ENCODE measurements at regions not wholly inside any gene's neighbourhood (a gene's known extent, or its start where the extent isn't known, plus 50 kb on each side); places are given as distances from the start of the nearest gene placed in this dataset.

DNA sequence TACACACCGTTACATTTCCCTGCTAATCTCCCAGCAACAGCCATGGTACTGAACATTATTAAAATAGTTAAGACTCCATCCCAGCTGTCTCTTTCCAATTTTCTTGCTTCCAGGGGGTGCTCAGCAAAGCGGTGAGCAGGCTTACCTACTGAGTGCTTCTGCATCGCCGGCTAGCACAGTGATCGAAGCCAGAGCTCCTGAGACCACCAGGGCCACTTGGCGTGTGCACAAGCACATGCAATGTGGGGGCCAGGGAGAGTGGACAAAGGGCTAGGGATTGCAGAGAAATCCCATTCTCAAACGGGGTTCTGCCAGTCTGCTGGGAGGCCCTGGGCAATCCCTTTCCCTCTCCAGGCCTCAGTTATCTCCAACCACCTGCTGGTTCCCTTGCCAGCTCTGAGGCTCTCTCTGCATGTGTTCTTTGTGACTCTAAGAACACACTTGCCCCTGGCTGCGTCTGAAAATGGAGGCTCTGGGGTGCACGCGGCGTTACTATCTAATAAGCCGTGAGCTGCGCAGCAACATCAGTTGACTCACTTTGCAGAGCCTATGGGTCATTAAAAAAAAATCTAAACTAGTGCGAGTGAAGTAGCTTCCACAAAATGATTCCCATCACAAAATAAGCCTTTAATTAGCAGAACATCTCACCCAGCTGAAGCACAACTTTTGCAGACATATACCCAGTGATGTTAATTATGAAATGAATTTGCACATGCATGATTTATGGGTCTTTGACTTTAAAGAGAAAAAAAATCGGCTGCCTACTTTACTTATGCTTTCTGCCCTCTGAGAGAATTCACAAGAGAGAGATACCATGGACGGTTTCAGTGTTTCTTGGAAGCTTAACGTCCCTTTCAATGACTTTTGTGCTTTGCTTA lies 271.5 kb downstream of the TLE3 start:
- TF ChIP-seq POLR2AphosphoS5 (IDR thresholded peaks at IDR 0.05; ENCODE audit: insufficient read depth in 1 of 2, low read depth in 1 of 2) (no peak), POLR2A (IDR thresholded peaks at IDR 0.05) (no peak)

Data from vagina (tissue), 2 donors.